ENCODE measurements at regions not wholly inside any gene's neighbourhood (a gene's known extent, or its start where the extent isn't known, plus 50 kb on each side); places are given as distances from the start of the nearest gene placed in this dataset.

GRCh38 chr1:209203533-209203895, 380.0 kb upstream of the CAMK1G start:
- TF ChIP-seq CTCF (IDR thresholded peaks at IDR 0.05; ENCODE audit: insufficient read depth, low read length, poor library complexity, severe bottlenecking) (no peak), EZH2phosphoT487 (conservative IDR thresholded peaks at IDR 0.05; ENCODE audit: low read length) (no peak)
- no peak overlapping the region for H3K9ac ChIP-seq (ENCODE audit: low read length)
- no peak overlapping the region for H3K4me2 ChIP-seq (ENCODE audit: low read depth, low read length, poor library complexity, severe bottlenecking)
- H3K9me3 ChIP-seq (ENCODE audit: insufficient read depth, low read length) = no peaks in the 10 kb centered on the region
- H3K27ac ChIP-seq (ENCODE audit: low read depth, low read length) = no peak overlapping the region
- no peaks in the 10 kb centered on the region for H4K20me1 ChIP-seq (ENCODE audit: low read depth, low read length)
- no peak overlapping the region for H2AFZ ChIP-seq (ENCODE audit: low read depth, low read length, severe bottlenecking)
- no peaks in the 10 kb centered on the region for H3K79me2 ChIP-seq (ENCODE audit: insufficient read depth, low read length)
- no peaks in the 10 kb centered on the region for H3F3A ChIP-seq (ENCODE audit: insufficient read depth)
- no peaks in the 10 kb centered on the region for H3K27me3 ChIP-seq (ENCODE audit: low read length)
- no peaks in the 10 kb centered on the region for H3K36me3 ChIP-seq (ENCODE audit: low read length)
- no peak overlapping the region for H3K4me3 ChIP-seq (ENCODE audit: insufficient read depth, low read length, poor library complexity, severe bottlenecking)
- H3K9me2 ChIP-seq (replicated peaks; ENCODE audit: insufficient read depth, low read length) = no peaks in the 10 kb centered on the region

GRCh38 chr1:209205039-209205438, 378.5 kb upstream of the CAMK1G start:
- Histone ChIP-seq H3K27ac (ENCODE audit: low read depth, low read length) (no peak overlapping the region), H4K20me1 (ENCODE audit: low read depth, low read length) (no peaks in the 10 kb centered on the region), H3K9me2 (replicated peaks; ENCODE audit: insufficient read depth, low read length) (no peaks in the 10 kb centered on the region), H3F3A (ENCODE audit: insufficient read depth) (no peaks in the 10 kb centered on the region), H2AFZ (ENCODE audit: low read depth, low read length, severe bottlenecking) (no peak overlapping the region), H3K9ac (ENCODE audit: low read length) (no peak overlapping the region), H3K9me3 (ENCODE audit: insufficient read depth, low read length) (no peaks in the 10 kb centered on the region), H3K4me3 (ENCODE audit: insufficient read depth, low read length, poor library complexity, severe bottlenecking) (no peak overlapping the region), H3K36me3 (ENCODE audit: low read length) (no peaks in the 10 kb centered on the region), H3K79me2 (ENCODE audit: insufficient read depth, low read length) (no peaks in the 10 kb centered on the region), H3K27me3 (ENCODE audit: low read length) (no peaks in the 10 kb centered on the region), H3K4me2 (ENCODE audit: low read depth, low read length, poor library complexity, severe bottlenecking) (no peak overlapping the region)
- TF ChIP-seq EZH2phosphoT487 (conservative IDR thresholded peaks at IDR 0.05; ENCODE audit: low read length) = no peak
- TF ChIP-seq CTCF (IDR thresholded peaks at IDR 0.05; ENCODE audit: insufficient read depth, low read length, poor library complexity, severe bottlenecking) = no peak

- no peaks in the 10 kb centered on the region for H3K27me3 ChIP-seq (ENCODE audit: low read length)
- H2AFZ ChIP-seq (ENCODE audit: low read depth, low read length, severe bottlenecking) = no peak overlapping the region
- no peak overlapping the region for H3K4me2 ChIP-seq (ENCODE audit: low read depth, low read length, poor library complexity, severe bottlenecking)
- no peaks in the 10 kb centered on the region for H3K9me3 ChIP-seq (ENCODE audit: insufficient read depth, low read length)
- H3K27ac ChIP-seq (ENCODE audit: low read depth, low read length) = no peak overlapping the region
- H3K9me2 ChIP-seq (replicated peaks; ENCODE audit: insufficient read depth, low read length) = no peaks in the 10 kb centered on the region
- no peak for TF ChIP-seq EZH2phosphoT487 (conservative IDR thresholded peaks at IDR 0.05; ENCODE audit: low read length)
- TF ChIP-seq CTCF (IDR thresholded peaks at IDR 0.05; ENCODE audit: insufficient read depth, low read length, poor library complexity, severe bottlenecking) = no peak
- no peak overlapping the region for H3K9ac ChIP-seq (ENCODE audit: low read length)
- no peaks in the 10 kb centered on the region for H3K36me3 ChIP-seq (ENCODE audit: low read length)
- no peak overlapping the region for H3K4me3 ChIP-seq (ENCODE audit: insufficient read depth, low read length, poor library complexity, severe bottlenecking)
- H3F3A ChIP-seq (ENCODE audit: insufficient read depth) = no peaks in the 10 kb centered on the region
- no peaks in the 10 kb centered on the region for H3K79me2 ChIP-seq (ENCODE audit: insufficient read depth, low read length)
- no peaks in the 10 kb centered on the region for H4K20me1 ChIP-seq (ENCODE audit: low read depth, low read length)
Observed at GRCh38 chr1:209207126-209207700, 376.3 kb upstream of the CAMK1G start.

Measured in SU-DHL-6 (cell line).